ENCODE measurements at regions not wholly inside any gene's neighbourhood (a gene's known extent, or its start where the extent isn't known, plus 50 kb on each side); places are given as distances from the start of the nearest gene placed in this dataset.

DNA sequence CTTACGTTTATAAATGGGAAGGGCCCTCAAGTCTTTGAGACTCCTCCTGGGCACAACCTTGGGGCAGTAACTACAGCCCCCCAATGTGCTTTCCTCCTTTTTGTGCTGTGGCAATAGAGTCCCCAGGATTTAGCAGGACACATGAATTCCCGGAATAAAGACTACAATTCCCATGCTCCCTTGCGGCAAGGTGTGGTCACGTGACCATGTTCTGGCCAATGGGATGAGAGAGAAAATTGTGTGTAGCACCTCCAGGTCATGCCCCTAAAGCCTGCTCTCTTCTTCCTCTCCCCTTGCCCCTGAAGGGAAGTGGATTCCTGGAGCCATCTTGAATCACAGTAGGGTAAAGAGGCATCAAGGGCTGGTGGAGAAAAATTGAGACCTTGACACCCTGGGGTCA lies 295.1 kb upstream of the SFSWAP start:
- TF ChIP-seq, protein P1, sequence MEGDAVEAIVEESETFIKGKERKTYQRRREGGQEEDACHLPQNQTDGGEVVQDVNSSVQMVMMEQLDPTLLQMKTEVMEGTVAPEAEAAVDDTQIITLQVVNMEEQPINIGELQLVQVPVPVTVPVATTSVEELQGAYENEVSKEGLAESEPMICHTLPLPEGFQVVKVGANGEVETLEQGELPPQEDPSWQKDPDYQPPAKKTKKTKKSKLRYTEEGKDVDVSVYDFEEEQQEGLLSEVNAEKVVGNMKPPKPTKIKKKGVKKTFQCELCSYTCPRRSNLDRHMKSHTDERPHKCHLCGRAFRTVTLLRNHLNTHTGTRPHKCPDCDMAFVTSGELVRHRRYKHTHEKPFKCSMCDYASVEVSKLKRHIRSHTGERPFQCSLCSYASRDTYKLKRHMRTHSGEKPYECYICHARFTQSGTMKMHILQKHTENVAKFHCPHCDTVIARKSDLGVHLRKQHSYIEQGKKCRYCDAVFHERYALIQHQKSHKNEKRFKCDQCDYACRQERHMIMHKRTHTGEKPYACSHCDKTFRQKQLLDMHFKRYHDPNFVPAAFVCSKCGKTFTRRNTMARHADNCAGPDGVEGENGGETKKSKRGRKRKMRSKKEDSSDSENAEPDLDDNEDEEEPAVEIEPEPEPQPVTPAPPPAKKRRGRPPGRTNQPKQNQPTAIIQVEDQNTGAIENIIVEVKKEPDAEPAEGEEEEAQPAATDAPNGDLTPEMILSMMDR (IDR thresholded peaks at IDR 0.05; ENCODE audit: poor library complexity), result no peak
- TF ChIP-seq EZH2 (IDR thresholded peaks at IDR 0.05; ENCODE audit: borderline replicate concordance) (no peak), EZH2phosphoT487 (IDR thresholded peaks at IDR 0.05; ENCODE audit: low read depth, severe bottlenecking, unreplicated experiment) (no peak)
